T-helper 1 cell treated with Interleukin-12 subunit alpha and Interleukin-12 subunit beta and Interleukin-4 antibody, amounts not matched to agents 30 μg/mL and 1 μg/mL, for 36 hours (primary cell): ENCODE measurements at regions not wholly inside any gene's neighbourhood (a gene's known extent, or its start where the extent isn't known, plus 50 kb on each side); places are given as distances from the start of the nearest gene placed in this dataset.

Source experiments
- H3K27ac Mint-ChIP-seq: one replicate; pipeline ENCODE4 v1.8.0; 2021; ENCODE audit warnings: mild to moderate bottlenecking, mixed read lengths
- H3K27me3 Mint-ChIP-seq: one replicate; pipeline ENCODE4 v1.8.0; 2021; ENCODE audit warnings: low read depth, mixed read lengths
- H3K36me3 Mint-ChIP-seq: one replicate; pipeline ENCODE4 v1.8.0; 2021; ENCODE audit warnings: low read depth, mixed read lengths
- H3K4me1 Mint-ChIP-seq: one replicate; pipeline ENCODE4 v1.8.0; 2021; ENCODE audit warnings: low read depth, mixed read lengths
- H3K4me3 Mint-ChIP-seq: one replicate; pipeline ENCODE4 v1.8.0; 2021; ENCODE audit warnings: mild to moderate bottlenecking, moderate library complexity, mixed read lengths
- H3K9me3 Mint-ChIP-seq: one replicate; pipeline ENCODE4 v1.8.0; 2021; ENCODE audit warnings: mixed read lengths

DNA sequence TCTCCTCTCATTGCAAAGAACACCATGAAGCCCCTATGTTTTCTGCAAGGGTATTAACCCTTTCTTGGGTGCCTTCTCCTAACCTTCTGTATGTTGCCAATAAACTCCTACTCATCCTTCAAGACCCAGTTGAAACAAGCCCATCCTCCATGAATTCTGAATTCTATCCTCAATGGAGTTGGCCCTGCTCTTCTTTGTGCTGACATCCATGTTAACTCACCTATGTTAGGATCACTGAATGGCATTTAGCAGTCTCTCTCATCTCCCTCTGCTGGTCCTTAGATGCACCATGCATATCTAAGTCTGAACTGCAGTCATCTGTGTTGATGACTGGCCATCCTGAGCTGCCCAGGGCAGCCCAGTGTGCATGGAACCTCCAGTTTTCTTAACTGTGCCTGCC is 129.8 kb downstream of the BUB3 start:
- H3K27ac Mint-ChIP-seq, result no peak overlapping the region
- no peaks in the 10 kb centered on the region for H3K27me3 Mint-ChIP-seq
- no peaks in the 10 kb centered on the region for H3K9me3 Mint-ChIP-seq
- peaks cover 3% of the 10 kb centered on the region for H3K4me1 Mint-ChIP-seq
- H3K4me3 Mint-ChIP-seq, result no peak overlapping the region
- no peaks in the 10 kb centered on the region for H3K36me3 Mint-ChIP-seq

GRCh38 chr10:123287594-123288247 is 133.5 kb downstream of the BUB3 start:
- peaks cover 9% of the 10 kb centered on the region for H3K9me3 Mint-ChIP-seq
- H3K27ac Mint-ChIP-seq, result no peak overlapping the region
- no peaks in the 10 kb centered on the region for H3K36me3 Mint-ChIP-seq
- peaks cover 4% of the 10 kb centered on the region for H3K27me3 Mint-ChIP-seq
- peaks cover 3% of the 10 kb centered on the region for H3K4me1 Mint-ChIP-seq
- H3K4me3 Mint-ChIP-seq, result no peak overlapping the region

- no peaks in the 10 kb centered on the region for H3K36me3 Mint-ChIP-seq
- H3K4me3 Mint-ChIP-seq, result no peak overlapping the region
- no peak overlapping the region for H3K27ac Mint-ChIP-seq
- peaks cover 9% of the 10 kb centered on the region for H3K9me3 Mint-ChIP-seq
- peaks cover 3% of the 10 kb centered on the region for H3K4me1 Mint-ChIP-seq
- H3K27me3 Mint-ChIP-seq, result peaks cover 4% of the 10 kb centered on the region
These were observed 135.2 kb downstream of the BUB3 start for GRCh38 chr10:123289432-123289831.

- no peaks in the 10 kb centered on the region for H3K4me1 Mint-ChIP-seq
- H3K27me3 Mint-ChIP-seq, result peaks cover 4% of the 10 kb centered on the region
- no peaks in the 10 kb centered on the region for H3K36me3 Mint-ChIP-seq
- peaks cover 13% of the 10 kb centered on the region for H3K9me3 Mint-ChIP-seq
- no peak overlapping the region for H3K4me3 Mint-ChIP-seq
- no peak overlapping the region for H3K27ac Mint-ChIP-seq
These were observed 139.9 kb downstream of the BUB3 start for GRCh38 chr10:123294109-123294508.

DNA sequence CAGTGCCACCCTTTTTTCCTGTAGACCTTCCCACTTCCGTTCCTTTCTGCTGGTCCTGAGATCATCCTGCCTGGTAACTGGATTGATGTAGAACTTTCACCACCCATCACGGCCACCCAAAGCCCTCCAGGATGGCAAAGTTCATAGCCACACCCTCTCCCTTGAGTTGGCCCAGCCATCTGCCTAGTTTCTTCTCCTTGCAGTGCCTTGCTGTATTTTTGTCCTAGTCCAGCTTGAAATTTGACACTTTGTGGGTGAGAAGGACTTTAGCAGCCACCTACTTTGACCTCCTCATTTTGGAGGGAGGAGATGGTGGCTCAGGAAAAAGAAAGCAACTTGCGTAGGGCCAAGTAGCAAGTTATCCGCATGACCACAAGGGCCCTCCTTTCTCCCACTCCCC is 140.7 kb downstream of the BUB3 start:
- H3K27me3 Mint-ChIP-seq, result peaks cover 3% of the 10 kb centered on the region
- no peak overlapping the region for H3K27ac Mint-ChIP-seq
- no peak overlapping the region for H3K4me3 Mint-ChIP-seq
- H3K9me3 Mint-ChIP-seq, result peaks cover 11% of the 10 kb centered on the region
- no peaks in the 10 kb centered on the region for H3K36me3 Mint-ChIP-seq
- H3K4me1 Mint-ChIP-seq, result no peaks in the 10 kb centered on the region

GRCh38 chr10:123295644-123296043 is 141.4 kb downstream of the BUB3 start:
- Mint-ChIP-seq H3K27ac (no peak overlapping the region), H3K27me3 (no peaks in the 10 kb centered on the region), H3K9me3 (peaks cover 4% of the 10 kb centered on the region), H3K4me1 (no peaks in the 10 kb centered on the region), H3K4me3 (no peak overlapping the region), H3K36me3 (no peaks in the 10 kb centered on the region)

DNA sequence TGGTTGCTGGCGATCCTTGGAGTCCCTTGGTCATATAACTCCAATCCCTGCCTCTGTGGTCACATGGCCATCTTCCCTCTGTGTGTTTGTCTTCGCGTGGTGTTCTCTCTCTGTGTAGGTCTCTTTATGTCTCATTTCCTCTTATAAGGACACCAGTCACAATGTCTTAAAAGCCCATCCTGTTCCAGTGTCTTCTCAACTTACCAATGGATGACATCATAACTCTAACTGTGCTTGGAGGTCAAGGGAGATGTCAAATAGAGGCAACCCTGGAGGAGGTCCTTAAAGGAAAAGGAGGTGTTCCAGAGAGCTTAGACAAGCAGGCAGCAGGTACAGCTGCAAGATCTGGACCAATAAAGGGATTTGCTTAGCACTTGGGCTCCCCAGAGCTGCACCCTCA is 143.0 kb downstream of the BUB3 start:
- no peak overlapping the region for H3K4me3 Mint-ChIP-seq
- H3K27me3 Mint-ChIP-seq, result no peaks in the 10 kb centered on the region
- no peaks in the 10 kb centered on the region for H3K36me3 Mint-ChIP-seq
- H3K4me1 Mint-ChIP-seq, result no peaks in the 10 kb centered on the region
- H3K27ac Mint-ChIP-seq, result no peak overlapping the region
- H3K9me3 Mint-ChIP-seq, result peaks cover 4% of the 10 kb centered on the region

GRCh38 chr10:123298583-123298982 is 144.4 kb downstream of the BUB3 start:
- H3K27me3 Mint-ChIP-seq, result no peaks in the 10 kb centered on the region
- peaks cover 4% of the 10 kb centered on the region for H3K9me3 Mint-ChIP-seq
- H3K36me3 Mint-ChIP-seq, result no peaks in the 10 kb centered on the region

GRCh38 chr10:123299598-123299997 is 145.4 kb downstream of the BUB3 start:
- peaks cover 4% of the 10 kb centered on the region for H3K9me3 Mint-ChIP-seq
- H3K4me1 Mint-ChIP-seq, result no peaks in the 10 kb centered on the region
- no peak overlapping the region for H3K27ac Mint-ChIP-seq
- H3K4me3 Mint-ChIP-seq, result no peak overlapping the region
- no peaks in the 10 kb centered on the region for H3K36me3 Mint-ChIP-seq
- H3K27me3 Mint-ChIP-seq, result no peaks in the 10 kb centered on the region

More at GRCh38 chr10:123298583-123298982, 144.4 kb downstream of the BUB3 start:
- Mint-ChIP-seq H3K27ac (no peak overlapping the region), H3K4me3 (no peak overlapping the region), H3K4me1 (no peaks in the 10 kb centered on the region)

GRCh38 chr10:123301077-123301857 is 147.1 kb downstream of the BUB3 start:
- Mint-ChIP-seq H3K27me3 (no peaks in the 10 kb centered on the region), H3K4me3 (no peak overlapping the region), H3K9me3 (no peaks in the 10 kb centered on the region), H3K27ac (no peak overlapping the region), H3K4me1 (no peaks in the 10 kb centered on the region), H3K36me3 (no peaks in the 10 kb centered on the region)

DNA sequence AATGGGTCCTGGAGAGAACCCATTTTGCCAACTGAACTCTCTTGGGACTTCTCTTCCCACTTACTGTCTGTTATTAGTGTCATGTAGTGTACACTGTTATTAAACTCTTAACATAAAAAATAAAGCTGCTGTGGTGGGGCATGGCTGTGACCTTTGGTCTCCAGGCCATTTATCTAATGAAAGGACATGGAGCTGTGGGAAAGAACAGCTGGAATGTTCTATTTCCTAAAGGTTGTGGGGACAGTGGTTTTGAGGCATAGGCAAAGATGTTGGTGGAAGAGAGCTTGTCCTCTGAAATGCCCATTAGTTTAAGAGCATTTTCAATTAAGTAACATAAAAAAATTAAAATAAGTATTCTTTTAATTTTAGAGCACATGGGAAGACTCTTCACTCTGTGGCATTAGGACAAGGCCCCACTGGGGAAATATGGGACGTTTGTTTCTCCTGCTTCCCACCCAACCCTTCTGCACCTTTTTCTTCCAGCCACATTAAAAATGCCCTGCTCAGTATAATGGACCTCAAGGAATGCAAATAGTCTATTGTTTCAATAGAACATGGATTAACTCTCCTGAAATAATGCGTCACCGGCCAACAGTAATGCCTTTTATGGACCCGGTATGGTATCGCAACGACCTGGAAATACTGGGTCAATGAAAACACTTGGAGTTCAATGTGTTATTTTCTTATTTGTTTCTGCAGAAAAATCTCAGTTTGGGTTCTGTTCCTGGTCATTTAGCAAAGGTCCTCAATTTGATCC is 149.6 kb downstream of the BUB3 start:
- no peaks in the 10 kb centered on the region for H3K36me3 Mint-ChIP-seq
- H3K27me3 Mint-ChIP-seq, result no peaks in the 10 kb centered on the region
- no peak overlapping the region for H3K4me3 Mint-ChIP-seq
- H3K27ac Mint-ChIP-seq, result no peak overlapping the region
- H3K4me1 Mint-ChIP-seq, result no peaks in the 10 kb centered on the region
- H3K9me3 Mint-ChIP-seq, result no peaks in the 10 kb centered on the region

- Mint-ChIP-seq H3K4me1 (no peaks in the 10 kb centered on the region), H3K9me3 (no peaks in the 10 kb centered on the region), H3K4me3 (no peak overlapping the region), H3K36me3 (no peaks in the 10 kb centered on the region), H3K27me3 (no peaks in the 10 kb centered on the region), H3K27ac (no peak overlapping the region)
These were observed 151.5 kb downstream of the BUB3 start for GRCh38 chr10:123305671-123306070.

- H3K4me1 Mint-ChIP-seq, result no peaks in the 10 kb centered on the region
- no peaks in the 10 kb centered on the region for H3K27me3 Mint-ChIP-seq
- H3K27ac Mint-ChIP-seq, result no peak overlapping the region
- no peaks in the 10 kb centered on the region for H3K9me3 Mint-ChIP-seq
- H3K4me3 Mint-ChIP-seq, result no peak overlapping the region
- no peaks in the 10 kb centered on the region for H3K36me3 Mint-ChIP-seq
These were observed 152.1 kb downstream of the BUB3 start for GRCh38 chr10:123306290-123306689.

DNA sequence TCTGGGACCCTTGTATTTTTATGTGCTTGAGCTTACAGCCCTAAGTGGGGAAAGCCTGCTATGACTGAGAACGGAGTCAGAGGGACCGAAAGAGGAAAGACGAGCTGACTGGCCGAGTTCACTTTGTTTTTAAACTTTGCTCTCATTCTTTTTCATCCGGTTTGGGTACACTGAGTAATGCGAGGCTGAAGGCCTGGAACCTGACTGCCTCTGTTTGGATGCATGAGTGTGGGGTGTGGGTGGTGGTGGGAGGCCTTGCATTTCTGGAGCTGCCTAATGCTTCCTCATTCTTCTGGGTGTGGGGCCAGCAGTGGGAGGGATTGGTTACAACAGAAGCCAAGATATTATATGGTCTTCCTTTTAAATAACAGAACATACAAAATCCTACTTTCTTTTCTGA is 155.5 kb downstream of the BUB3 start:
- Mint-ChIP-seq H3K36me3 (no peaks in the 10 kb centered on the region), H3K27ac (no peak overlapping the region), H3K9me3 (no peaks in the 10 kb centered on the region), H3K27me3 (no peaks in the 10 kb centered on the region), H3K4me3 (no peak overlapping the region), H3K4me1 (no peaks in the 10 kb centered on the region)

DNA sequence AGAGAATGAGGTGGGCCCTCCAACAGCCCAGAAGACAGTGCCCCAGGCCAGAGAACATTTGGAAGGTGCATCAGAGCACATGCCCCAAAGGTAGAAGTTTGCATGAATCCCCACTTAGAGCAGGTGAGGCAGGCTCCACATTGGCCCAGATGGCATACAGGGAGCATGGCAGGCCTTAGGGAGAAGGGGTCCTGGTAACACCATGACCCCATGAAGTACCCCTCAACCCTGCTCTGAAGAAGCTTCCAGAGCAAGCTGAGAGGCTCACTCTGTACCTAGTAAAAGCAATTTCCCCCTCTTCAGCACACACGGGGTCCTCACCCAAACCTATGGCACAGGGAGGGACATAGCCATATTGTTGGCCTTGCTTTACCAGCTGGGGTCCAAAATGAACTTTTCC is 162.6 kb downstream of the BUB3 start:
- Mint-ChIP-seq H3K4me3 (no peak overlapping the region), H3K27ac (no peak overlapping the region), H3K9me3 (no peaks in the 10 kb centered on the region), H3K36me3 (no peaks in the 10 kb centered on the region), H3K4me1 (no peaks in the 10 kb centered on the region), H3K27me3 (no peaks in the 10 kb centered on the region)
